Embryonic facial prominence (tissue), 1 donor: ENCODE measurements at regions not wholly inside any gene's neighbourhood (a gene's known extent, or its start where the extent isn't known, plus 50 kb on each side); places are given as distances from the start of the nearest gene placed in this dataset.

Experiments
- DNase-seq: peaks from one replicate; pipeline ENCODE4 v3.0.0-alpha.2; 2016; ENCODE audit errors: extremely low spot score

DNA sequence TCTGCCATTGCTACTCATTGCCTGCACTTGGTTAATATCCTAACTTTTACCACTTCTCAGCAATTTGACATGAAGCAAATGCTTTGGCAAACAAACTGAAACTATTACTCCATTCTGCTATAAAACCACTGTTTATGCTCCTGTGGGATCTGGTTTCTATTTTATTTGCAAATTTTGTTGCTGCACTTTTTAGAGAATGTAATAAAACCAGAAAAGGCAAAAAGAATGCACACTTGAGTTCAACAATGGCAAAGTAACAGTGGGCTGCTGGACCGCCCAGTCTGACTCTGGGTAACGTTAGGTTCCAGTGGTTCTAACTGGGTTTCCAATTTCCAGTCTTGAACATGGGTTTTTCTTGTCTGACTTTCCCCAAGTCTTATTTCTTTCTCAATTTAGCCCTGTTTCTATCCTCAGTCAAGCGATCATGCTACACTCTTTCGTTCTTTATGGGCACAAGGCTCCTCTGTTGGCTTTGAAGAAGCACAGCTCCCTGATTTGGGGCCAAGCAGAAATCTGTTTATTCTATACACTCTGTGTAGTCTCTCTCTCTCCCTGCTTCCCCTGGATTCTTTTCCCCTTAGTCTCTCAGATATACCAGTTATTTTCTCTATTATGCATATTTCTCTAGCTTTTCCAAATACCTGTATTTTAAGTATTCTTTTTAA is 129.2 kb upstream of the FAM3C start:
- DNase-seq = no peak

DNA sequence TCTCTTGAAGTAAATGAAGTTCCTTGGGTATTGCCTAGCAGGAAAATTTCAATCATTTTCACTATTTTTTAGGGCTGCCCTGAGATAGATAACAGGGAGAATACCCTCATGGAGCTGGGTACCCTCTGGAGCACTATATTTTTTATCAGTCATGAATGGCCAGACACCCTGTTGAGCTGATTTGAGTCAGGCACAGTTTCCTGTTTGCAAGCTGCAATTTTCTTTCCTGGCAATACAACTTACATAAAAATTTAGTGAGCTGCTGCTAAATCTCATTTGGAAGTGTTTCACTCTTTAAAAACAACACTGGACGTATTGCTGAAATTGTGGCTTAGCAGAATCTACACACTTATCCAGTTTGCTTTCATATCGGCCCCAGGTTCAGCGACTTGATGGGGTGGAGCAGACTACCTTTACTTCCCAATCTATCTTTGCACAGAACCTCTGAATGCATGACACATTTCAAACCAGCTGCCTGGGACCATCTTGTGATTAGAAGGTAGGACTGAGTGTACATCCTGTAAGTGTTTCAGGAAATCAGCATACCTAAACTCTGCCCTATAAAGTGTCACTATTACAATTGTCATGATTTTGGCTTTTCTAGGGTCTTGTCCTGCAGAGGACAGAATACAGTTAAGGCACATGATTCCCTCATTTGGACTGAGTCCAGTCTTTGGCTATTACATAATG is 125.7 kb upstream of the FAM3C start:
- DNase-seq = no peak

GRCh38 chr7:121520911-121521310 is 124.8 kb upstream of the FAM3C start:
- no peak for DNase-seq

GRCh38 chr7:121519548-121520521 is 123.7 kb upstream of the FAM3C start:
- DNase-seq = no peak

GRCh38 chr7:121517591-121517990 is 121.5 kb upstream of the FAM3C start:
- no peak for DNase-seq

DNA sequence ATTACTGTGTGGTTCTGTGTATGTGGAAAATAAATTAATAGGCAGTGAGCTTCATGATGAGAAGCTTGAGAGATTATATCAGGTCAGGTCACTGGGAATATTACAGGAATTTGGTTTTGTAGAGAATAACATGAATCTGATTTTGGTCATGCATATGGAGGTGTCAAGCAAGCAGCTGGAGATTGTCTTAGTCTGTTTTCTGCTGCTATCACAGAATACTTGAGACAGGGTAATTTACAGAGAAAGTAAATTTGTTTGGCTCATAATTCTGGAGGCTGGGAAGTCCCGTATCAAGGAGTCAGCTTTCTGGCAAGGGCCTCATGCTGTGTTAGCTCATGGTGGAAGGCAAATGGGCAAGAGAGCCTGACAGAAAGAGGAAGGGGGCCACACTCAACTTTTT is 120.7 kb upstream of the FAM3C start:
- no peak for DNase-seq

DNA sequence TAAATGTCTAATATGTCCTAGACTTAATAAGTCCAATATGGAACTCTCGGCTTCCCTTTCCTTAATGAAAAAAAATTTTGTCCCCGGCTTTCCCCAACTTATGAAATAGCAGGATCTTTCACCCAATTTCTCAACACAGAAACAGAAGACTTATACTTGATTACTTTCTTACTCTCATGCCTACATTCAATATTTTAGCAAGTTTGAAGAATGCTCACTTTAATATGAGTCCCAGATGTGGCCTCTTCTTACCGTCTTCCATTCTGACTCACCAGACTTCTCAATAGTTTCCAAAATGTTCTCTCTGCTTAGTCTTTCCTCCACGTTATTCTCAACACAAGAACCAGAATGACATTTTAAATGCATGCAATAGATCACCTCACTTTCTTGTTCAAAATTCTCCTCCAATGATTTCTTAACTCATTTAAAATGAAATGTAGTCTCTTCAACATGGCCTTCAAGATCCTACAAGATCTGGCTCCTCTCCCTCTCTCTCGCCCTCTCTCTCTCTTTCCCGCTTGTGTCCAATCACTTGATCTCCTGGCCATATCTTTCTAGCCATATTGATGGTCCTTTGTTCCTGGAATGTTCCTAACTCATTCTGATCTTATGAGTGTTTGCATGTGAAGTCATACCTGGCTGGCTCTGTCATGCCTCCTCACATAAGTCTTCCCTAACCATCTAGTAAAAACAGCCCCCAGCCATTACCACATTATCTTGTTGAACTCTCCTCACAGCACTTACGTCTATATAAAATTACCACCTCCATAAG is 119.7 kb upstream of the FAM3C start:
- DNase-seq = no peak

GRCh38 chr7:121515229-121515628 is 119.1 kb upstream of the FAM3C start:
- no peak for DNase-seq

DNA sequence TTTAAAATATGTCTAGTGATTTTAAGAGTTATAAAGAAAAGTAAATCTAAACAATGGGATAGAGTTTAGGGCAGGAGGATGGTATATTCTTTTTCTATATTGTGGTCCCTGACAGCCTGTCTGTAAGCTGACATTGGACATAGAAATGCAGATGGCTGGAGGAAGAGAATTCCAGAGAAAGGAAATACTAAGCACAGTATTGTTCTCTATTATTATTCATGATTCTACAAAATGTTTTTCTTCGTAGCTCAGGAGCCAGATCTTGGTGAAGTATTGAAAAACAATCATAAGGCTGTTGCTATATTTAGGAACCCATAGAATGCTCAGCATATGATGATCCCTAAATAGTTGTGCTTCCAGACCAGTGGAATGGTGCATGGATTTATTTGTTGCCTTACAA is 117.0 kb upstream of the FAM3C start:
- no peak for DNase-seq

- DNase-seq = no peak
Observed at GRCh38 chr7:121510858-121511482, 114.9 kb upstream of the FAM3C start.

GRCh38 chr7:121510302-121510701 is 114.2 kb upstream of the FAM3C start:
- no peak for DNase-seq

DNA sequence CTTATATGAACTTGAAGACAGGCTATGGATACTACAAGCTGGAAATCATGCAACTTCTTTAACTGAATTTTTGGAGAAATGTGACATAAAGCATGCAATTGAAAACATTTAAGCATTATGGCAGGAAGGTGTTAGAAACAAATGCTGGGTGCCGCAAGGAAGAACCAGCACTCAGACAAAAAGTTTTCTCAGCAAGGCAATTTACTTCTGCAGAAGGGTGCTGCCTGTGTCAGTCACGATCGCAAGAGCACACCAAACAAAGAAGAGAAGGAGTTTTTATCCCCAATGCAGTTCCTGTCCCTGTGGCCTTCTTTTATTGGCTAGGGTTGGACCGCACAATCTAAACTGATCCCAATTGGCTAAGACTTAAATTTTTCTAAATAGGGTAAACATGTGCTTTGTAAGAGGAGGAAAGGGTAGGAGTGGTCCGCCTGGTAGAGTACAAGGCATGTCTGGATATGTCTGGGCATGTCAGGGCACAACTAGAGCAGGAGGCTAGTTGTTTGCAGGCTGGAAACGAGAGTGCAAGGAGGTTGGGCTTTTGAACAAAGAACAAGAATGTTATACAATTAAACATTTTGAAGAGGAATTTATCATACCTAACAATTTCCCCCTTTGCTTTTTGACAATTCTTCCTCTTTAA is 109.6 kb upstream of the FAM3C start:
- no peak for DNase-seq

DNA sequence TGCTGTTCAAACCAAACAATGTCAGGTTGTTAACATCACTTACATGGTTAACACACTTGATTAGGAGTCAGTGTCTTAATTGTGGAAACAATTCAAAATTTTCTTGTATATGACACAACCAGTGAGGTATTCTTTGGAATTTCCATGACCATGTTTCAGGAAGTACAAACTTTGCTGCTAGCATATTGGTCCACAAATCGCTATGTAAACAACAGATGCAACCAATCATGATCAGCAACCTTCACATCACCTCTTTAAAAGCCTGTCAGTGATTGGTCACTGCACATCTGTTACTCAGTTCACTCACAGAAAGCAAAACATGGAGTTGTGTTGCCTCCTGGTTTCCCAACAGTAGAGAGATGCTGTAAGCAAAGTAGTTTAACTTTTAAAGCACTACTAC is 108.9 kb upstream of the FAM3C start:
- no peak for DNase-seq

GRCh38 chr7:121504482-121504881 is 108.4 kb upstream of the FAM3C start:
- no peak for DNase-seq

DNA sequence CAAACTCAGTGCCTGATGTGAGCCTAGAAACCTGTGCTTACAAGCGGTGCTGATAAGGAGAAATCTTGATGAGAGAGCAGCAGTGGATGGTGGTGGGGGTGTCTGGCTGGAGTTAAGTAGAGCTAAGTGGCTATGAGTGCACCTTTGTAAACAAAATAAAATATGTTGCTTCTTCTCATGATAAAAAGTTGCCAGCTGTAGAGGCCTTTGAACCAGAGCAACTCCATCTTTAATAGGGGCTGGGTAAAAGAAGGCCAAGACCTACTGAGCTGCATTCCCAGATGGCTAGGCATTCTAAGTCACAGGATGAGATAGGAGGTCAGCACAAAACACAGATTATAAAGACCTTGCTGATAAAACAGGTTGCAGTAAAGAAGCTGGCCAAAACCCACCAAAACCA is 107.6 kb upstream of the FAM3C start:
- DNase-seq = no peak

DNA sequence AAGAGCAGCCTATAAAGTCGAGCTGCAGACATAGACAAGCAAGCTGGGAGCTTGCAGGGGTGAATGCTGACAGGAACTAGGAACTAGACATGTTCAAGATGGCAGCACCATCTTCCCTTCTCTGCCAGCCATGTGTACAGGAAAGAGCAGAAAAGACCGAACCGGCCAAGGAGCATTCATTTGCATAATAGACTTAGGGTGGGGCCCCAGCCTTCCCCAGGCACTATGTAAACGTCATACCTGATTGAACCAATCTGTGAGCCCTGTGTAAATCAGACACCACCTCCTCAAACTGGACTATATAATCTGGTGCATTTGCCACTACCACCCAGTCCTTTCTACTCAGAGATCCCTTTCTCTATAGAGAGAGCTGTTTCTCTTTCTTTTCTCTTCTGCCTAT is 106.9 kb upstream of the FAM3C start:
- no peak for DNase-seq

GRCh38 chr7:121501566-121501965 is 105.5 kb upstream of the FAM3C start:
- DNase-seq = no peak

GRCh38 chr7:121500360-121501058 is 104.4 kb upstream of the FAM3C start:
- DNase-seq = no peak

DNA sequence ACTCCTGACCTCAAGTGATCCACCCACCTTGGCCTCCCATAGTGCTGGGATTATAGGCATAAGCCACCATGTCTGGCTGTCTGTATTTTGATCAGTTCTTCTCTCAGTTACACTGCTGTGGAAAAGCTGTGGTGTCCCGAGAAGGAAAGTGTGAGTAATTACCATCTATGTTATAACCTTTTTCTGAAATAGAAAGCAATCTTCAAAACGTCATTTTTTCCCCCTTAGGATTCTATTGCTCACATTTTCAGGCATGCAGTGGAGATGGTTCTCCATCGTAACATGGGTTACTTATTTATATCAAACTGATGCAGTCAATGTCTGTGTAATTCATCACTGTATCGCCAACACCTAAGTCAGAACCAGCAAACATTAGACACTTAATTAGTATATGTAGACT is 103.5 kb upstream of the FAM3C start:
- no peak for DNase-seq

GRCh38 chr7:121498816-121499215 is 102.7 kb upstream of the FAM3C start:
- no peak for DNase-seq
